GM21367 (cell line): ENCODE measurements at regions not wholly inside any gene's neighbourhood (a gene's known extent, or its start where the extent isn't known, plus 50 kb on each side); places are given as distances from the start of the nearest gene placed in this dataset.

Experiments used
- ATAC-seq: cut with Tn5 transposase; IDR thresholded peaks from one replicate; pipeline ENCODE4 v1.9.1; 2021; ENCODE audit not compliant: unreplicated experiment

- ATAC-seq, result no peak
Observed at GRCh38 chr4:117425636-117426035, 340.3 kb upstream of the TRAM1L1 start.

- ATAC-seq, result no peak
Observed at GRCh38 chr4:117428536-117428935, 343.2 kb upstream of the TRAM1L1 start.

GRCh38 chr4:117429061-117429460 is 343.7 kb upstream of the TRAM1L1 start:
- no peak for ATAC-seq

GRCh38 chr4:117429506-117429905 is 344.1 kb upstream of the TRAM1L1 start:
- no peak for ATAC-seq

- ATAC-seq, result no peak
Observed at GRCh38 chr4:117434424-117434823, 349.0 kb upstream of the TRAM1L1 start.

GRCh38 chr4:117447925-117448324 is 362.5 kb upstream of the TRAM1L1 start:
- no peak for ATAC-seq

GRCh38 chr4:117455088-117455487 is 369.7 kb upstream of the TRAM1L1 start:
- no peak for ATAC-seq

GRCh38 chr4:117466388-117466787 is 381.0 kb upstream of the TRAM1L1 start:
- ATAC-seq, result no peak

GRCh38 chr4:117467404-117467803 is 382.0 kb upstream of the TRAM1L1 start:
- ATAC-seq, result no peak

- ATAC-seq, result no peak
Observed at GRCh38 chr4:117474987-117475386, 389.6 kb upstream of the TRAM1L1 start.

- no peak for ATAC-seq
Observed at GRCh38 chr4:117477925-117478324, 392.5 kb upstream of the TRAM1L1 start.

- ATAC-seq, result no peak
Observed at GRCh38 chr4:117478702-117479101, 393.3 kb upstream of the TRAM1L1 start.

GRCh38 chr4:117479673-117480072 is 394.3 kb upstream of the TRAM1L1 start:
- no peak for ATAC-seq

- ATAC-seq, result no peak
Observed at GRCh38 chr4:117481742-117482141, 396.4 kb upstream of the TRAM1L1 start.

- no peak for ATAC-seq
Observed at GRCh38 chr4:117488692-117489091, 403.3 kb upstream of the TRAM1L1 start.

- no peak for ATAC-seq
Observed at GRCh38 chr4:117489107-117489506, 403.7 kb upstream of the TRAM1L1 start.

GRCh38 chr4:117491516-117491915 is 406.1 kb upstream of the TRAM1L1 start:
- ATAC-seq, result no peak

- ATAC-seq, result no peak
Observed at GRCh38 chr4:117495802-117496201, 410.4 kb upstream of the TRAM1L1 start.

- no peak for ATAC-seq
Observed at GRCh38 chr4:117512414-117512813, 427.0 kb upstream of the TRAM1L1 start.

GRCh38 chr4:117514391-117515175 is 429.2 kb upstream of the TRAM1L1 start:
- ATAC-seq, result no peak

GRCh38 chr4:117515921-117516320 is 430.5 kb upstream of the TRAM1L1 start:
- ATAC-seq, result no peak

- ATAC-seq, result no peak
Observed at GRCh38 chr4:117527601-117528000, 442.2 kb upstream of the TRAM1L1 start.

- no peak for ATAC-seq
Observed at GRCh38 chr4:117529401-117529800, 444.0 kb upstream of the TRAM1L1 start.
